ENCODE measurements at regions not wholly inside any gene's neighbourhood (a gene's known extent, or its start where the extent isn't known, plus 50 kb on each side); places are given as distances from the start of the nearest gene placed in this dataset.

DNA sequence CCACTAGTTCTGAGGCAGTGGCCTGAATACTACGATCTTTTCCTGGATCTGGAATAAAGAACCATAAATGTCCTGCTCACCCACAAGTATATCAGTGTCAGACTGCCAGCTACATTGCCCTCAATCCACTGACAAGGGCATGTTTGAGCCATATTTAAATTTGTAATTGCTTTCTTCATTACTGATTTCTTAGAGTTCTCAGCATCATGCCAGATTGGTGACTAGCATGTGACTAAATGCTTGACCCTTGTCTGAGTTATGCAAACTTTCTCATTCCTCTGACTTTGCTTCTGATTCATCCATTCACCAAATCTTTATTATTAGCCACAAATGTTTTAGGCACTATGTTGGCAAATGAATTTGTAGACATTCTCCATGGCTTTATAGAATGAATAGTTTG lies 143.6 kb upstream of the SLC16A7 start:
- Mint-ChIP-seq H3K27me3 (ENCODE audit: unreplicated experiment) (no peaks in the 10 kb centered on the region), H3K4me3 (ENCODE audit: low read depth, unreplicated experiment) (no peak overlapping the region), H3K27ac (ENCODE audit: unreplicated experiment) (peak overlapping the region; percentile 57), H3K9me3 (ENCODE audit: low read depth, unreplicated experiment) (no peaks in the 10 kb centered on the region), H3K36me3 (ENCODE audit: insufficient read depth, unreplicated experiment) (no peaks in the 10 kb centered on the region), H3K4me1 (ENCODE audit: low read depth, unreplicated experiment) (peaks cover 38% of the 10 kb centered on the region)
- TF ChIP-seq, protein P1, sequence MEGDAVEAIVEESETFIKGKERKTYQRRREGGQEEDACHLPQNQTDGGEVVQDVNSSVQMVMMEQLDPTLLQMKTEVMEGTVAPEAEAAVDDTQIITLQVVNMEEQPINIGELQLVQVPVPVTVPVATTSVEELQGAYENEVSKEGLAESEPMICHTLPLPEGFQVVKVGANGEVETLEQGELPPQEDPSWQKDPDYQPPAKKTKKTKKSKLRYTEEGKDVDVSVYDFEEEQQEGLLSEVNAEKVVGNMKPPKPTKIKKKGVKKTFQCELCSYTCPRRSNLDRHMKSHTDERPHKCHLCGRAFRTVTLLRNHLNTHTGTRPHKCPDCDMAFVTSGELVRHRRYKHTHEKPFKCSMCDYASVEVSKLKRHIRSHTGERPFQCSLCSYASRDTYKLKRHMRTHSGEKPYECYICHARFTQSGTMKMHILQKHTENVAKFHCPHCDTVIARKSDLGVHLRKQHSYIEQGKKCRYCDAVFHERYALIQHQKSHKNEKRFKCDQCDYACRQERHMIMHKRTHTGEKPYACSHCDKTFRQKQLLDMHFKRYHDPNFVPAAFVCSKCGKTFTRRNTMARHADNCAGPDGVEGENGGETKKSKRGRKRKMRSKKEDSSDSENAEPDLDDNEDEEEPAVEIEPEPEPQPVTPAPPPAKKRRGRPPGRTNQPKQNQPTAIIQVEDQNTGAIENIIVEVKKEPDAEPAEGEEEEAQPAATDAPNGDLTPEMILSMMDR (IDR thresholded peaks at IDR 0.05; ENCODE audit: unreplicated experiment), result no peak
- intact Hi-C loops (cut with micrococcal nuclease; ENCODE audit: unreplicated experiment), result loop anchor here (2.0 to 5.0 kb wide), 5 partner anchors 50 to 355 kb away; partner anchors contain the start of gene SLC16A7
- no TSS peak for BruUV-seq (replicated peaks)
- peak; percentile 37 for DNase-seq
- CTCF ChIA-PET, result interaction anchor here (1.7 kb wide), 1 partner anchor 73 kb away, joined by 4 read pairs; no protein-coding TSS in a partner anchor

DNA sequence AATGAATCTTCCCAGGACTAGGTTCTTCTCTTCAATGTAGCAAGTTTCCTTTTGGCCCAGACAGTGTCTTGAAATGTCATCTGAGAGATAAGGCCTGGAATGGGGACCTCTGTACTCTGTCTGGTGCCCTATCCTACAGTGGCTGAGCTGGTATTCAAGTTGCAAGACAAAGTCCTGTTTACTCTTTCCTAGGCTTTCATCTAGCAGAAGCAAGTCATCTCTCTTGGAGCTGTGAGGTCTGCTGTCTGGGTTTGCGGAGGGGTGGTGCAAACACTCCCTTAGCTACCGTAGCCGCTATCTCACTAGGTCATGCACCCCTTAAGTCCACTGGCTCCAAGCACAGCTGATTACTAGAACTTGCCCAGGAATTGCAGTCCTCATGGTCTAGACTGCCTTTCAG lies 149.7 kb upstream of the SLC16A7 start:
- TF ChIP-seq, protein P1 (IDR thresholded peaks at IDR 0.05; ENCODE audit: unreplicated experiment), result no peak
- peaks cover 9% of the 10 kb centered on the region for H3K9me3 Mint-ChIP-seq (ENCODE audit: low read depth, unreplicated experiment)
- H3K4me1 Mint-ChIP-seq (ENCODE audit: low read depth, unreplicated experiment), result peaks cover 13% of the 10 kb centered on the region
- BruUV-seq (replicated peaks), result no TSS peak
- intact Hi-C loops (cut with micrococcal nuclease; ENCODE audit: unreplicated experiment), result loop anchor here (10.0 kb wide), 1 partner anchor 809 kb away; no protein-coding TSS in a partner anchor
- CTCF ChIA-PET, result interaction anchor here (1.0 kb wide), 1 partner anchor 204 kb away, joined by 3 read pairs; no protein-coding TSS in a partner anchor
- no peak overlapping the region for H3K27ac Mint-ChIP-seq (ENCODE audit: unreplicated experiment)
- H3K27me3 Mint-ChIP-seq (ENCODE audit: unreplicated experiment), result no peaks in the 10 kb centered on the region
- H3K4me3 Mint-ChIP-seq (ENCODE audit: low read depth, unreplicated experiment), result no peak overlapping the region
- no peaks in the 10 kb centered on the region for H3K36me3 Mint-ChIP-seq (ENCODE audit: insufficient read depth, unreplicated experiment)
- DNase-seq, result no peak

- Mint-ChIP-seq H3K27me3 (ENCODE audit: unreplicated experiment) (no peaks in the 10 kb centered on the region), H3K4me1 (ENCODE audit: low read depth, unreplicated experiment) (peaks cover 13% of the 10 kb centered on the region), H3K27ac (ENCODE audit: unreplicated experiment) (no peak overlapping the region), H3K9me3 (ENCODE audit: low read depth, unreplicated experiment) (peaks cover 14% of the 10 kb centered on the region), H3K4me3 (ENCODE audit: low read depth, unreplicated experiment) (no peak overlapping the region), H3K36me3 (ENCODE audit: insufficient read depth, unreplicated experiment) (no peaks in the 10 kb centered on the region)
- peak; percentile 45 for DNase-seq
- TF ChIP-seq, protein P1 (IDR thresholded peaks at IDR 0.05; ENCODE audit: unreplicated experiment), result no peak
- intact Hi-C loops (cut with micrococcal nuclease; ENCODE audit: unreplicated experiment), result loop anchor here (10.0 kb wide), 1 partner anchor 810 kb away; no protein-coding TSS in a partner anchor
- no TSS peak for BruUV-seq (replicated peaks)
- CTCF ChIA-PET, result no interaction called here
These were observed 150.9 kb upstream of the SLC16A7 start for GRCh38 chr12:59444932-59445331.

DNA sequence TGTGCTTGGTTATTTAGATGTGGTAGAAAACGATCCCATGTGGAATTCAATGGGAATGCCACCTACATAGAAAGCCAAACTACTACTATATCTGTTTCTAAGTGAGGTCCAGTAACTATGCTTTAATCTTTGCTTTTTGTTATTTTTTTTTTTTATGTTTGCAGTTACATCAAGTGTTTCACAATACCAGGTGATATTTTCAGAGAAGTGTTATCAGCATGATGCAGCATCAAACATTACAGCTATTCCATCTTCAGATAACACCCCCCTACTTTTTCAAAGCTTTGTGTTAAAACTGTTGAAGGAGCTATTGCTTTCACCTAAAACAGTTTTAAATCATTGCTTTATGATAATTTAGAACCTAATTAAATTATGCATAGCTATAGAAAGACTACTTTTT lies 163.8 kb upstream of the SLC16A7 start:
- Mint-ChIP-seq H3K27me3 (ENCODE audit: unreplicated experiment) (no peaks in the 10 kb centered on the region), H3K27ac (ENCODE audit: unreplicated experiment) (no peak overlapping the region), H3K4me3 (ENCODE audit: low read depth, unreplicated experiment) (no peak overlapping the region), H3K4me1 (ENCODE audit: low read depth, unreplicated experiment) (no peaks in the 10 kb centered on the region), H3K36me3 (ENCODE audit: insufficient read depth, unreplicated experiment) (no peaks in the 10 kb centered on the region), H3K9me3 (ENCODE audit: low read depth, unreplicated experiment) (no peaks in the 10 kb centered on the region)
- TF ChIP-seq, protein P1 (IDR thresholded peaks at IDR 0.05; ENCODE audit: unreplicated experiment), result no peak
- intact Hi-C loops (cut with micrococcal nuclease; ENCODE audit: unreplicated experiment), result loop anchor here (5.0 kb wide), 1 partner anchor 350 kb away; no protein-coding TSS in a partner anchor
- no TSS peak for BruUV-seq (replicated peaks)
- CTCF ChIA-PET, result no interaction called here
- DNase-seq, result no peak

Data from Calu3 (cell line).